ENCODE measurements at regions not wholly inside any gene's neighbourhood (a gene's known extent, or its start where the extent isn't known, plus 50 kb on each side); places are given as distances from the start of the nearest gene placed in this dataset.

- no peak for TF ChIP-seq REST (IDR thresholded peaks at IDR 0.05; ENCODE audit: unreplicated experiment)
- TF ChIP-seq CREB1 (CRISPR knock-in tag; IDR thresholded peaks at IDR 0.05; ENCODE audit: low read depth), result no peak
- no peak for TF ChIP-seq CTCF (conservative IDR thresholded peaks at IDR 0.05; ENCODE audit: low read depth in 2 of 2)
- no peak for TF ChIP-seq JUNB (IDR thresholded peaks at IDR 0.05; ENCODE audit: unreplicated experiment)
- TF ChIP-seq ZNF114 (CRISPR knock-in tag; IDR thresholded peaks at IDR 0.05), result no peak
- TF ChIP-seq EZH2phosphoT487 (IDR thresholded peaks at IDR 0.05; ENCODE audit: unreplicated experiment), result no peak
- no peak for TF ChIP-seq NANOG (IDR thresholded peaks at IDR 0.05; ENCODE audit: borderline replicate concordance)
- TF ChIP-seq EZH2 (IDR thresholded peaks at IDR 0.05; ENCODE audit: low read depth, unreplicated experiment), result no peak
- no peak for TF ChIP-seq ZNF331 (CRISPR knock-in tag; IDR thresholded peaks at IDR 0.05; ENCODE audit: low read depth)
- TF ChIP-seq POLR2AphosphoS5 (IDR thresholded peaks at IDR 0.05; ENCODE audit: low read depth), result no peak
These were observed 112.4 kb upstream of the DST start (continued) for GRCh38 chr6:56755040-56755439.

GRCh38 chr6:56753811-56754210 is 111.1 kb upstream of the DST start:
- Histone ChIP-seq H3K4me2 (peak overlapping the region; percentile 23; the same call in 1 of the 2 replicates), H3K4me3 (no peak overlapping the region), H3K36me3 (ENCODE audit: insufficient read depth) (no peaks in the 10 kb centered on the region), H2AFZ (no peak overlapping the region), H3K27ac (ENCODE audit: low read depth) (no peak overlapping the region), H3K4me1 (ENCODE audit: insufficient read depth) (peaks cover 85% of the 10 kb centered on the region), H3K9me2 (ENCODE audit: insufficient read depth) (no peaks in the 10 kb centered on the region), H3F3A (replicated peaks; ENCODE audit: low read depth) (no peaks in the 10 kb centered on the region), H4K20me1 (replicated peaks; ENCODE audit: insufficient read depth) (no peaks in the 10 kb centered on the region), H3K27me3 (ENCODE audit: insufficient read depth) (no peaks in the 10 kb centered on the region), H3K79me2 (replicated peaks; ENCODE audit: insufficient read depth) (peaks cover 92% of the 10 kb centered on the region)
- Mint-ChIP-seq H3K4me3 (no peak overlapping the region), H3K27me3 (ENCODE audit: insufficient read depth, low read depth, poor library complexity) (peaks cover 4% of the 10 kb centered on the region), H3K4me1 (peaks cover 80% of the 10 kb centered on the region), H3K9me3 (no peaks in the 10 kb centered on the region), H3K27ac (no peak overlapping the region), H3K36me3 (ENCODE audit: low read depth) (no peaks in the 10 kb centered on the region)
- ATAC-seq (no peak), DNase-seq (ENCODE audit: low spot score) (no peak)
- TF ChIP-seq NANOG (IDR thresholded peaks at IDR 0.05; ENCODE audit: borderline replicate concordance), result no peak
- TF ChIP-seq POLR2AphosphoS5 (IDR thresholded peaks at IDR 0.05; ENCODE audit: low read depth), result no peak
- TF ChIP-seq ZNF114 (CRISPR knock-in tag; IDR thresholded peaks at IDR 0.05), result no peak
- no peak for TF ChIP-seq ZNF331 (CRISPR knock-in tag; IDR thresholded peaks at IDR 0.05; ENCODE audit: low read depth)
- no peak for TF ChIP-seq STAT1 (IDR thresholded peaks at IDR 0.05; ENCODE audit: unreplicated experiment)
- no peak for TF ChIP-seq CTCF (conservative IDR thresholded peaks at IDR 0.05; ENCODE audit: low read depth in 2 of 2)
- TF ChIP-seq REST (IDR thresholded peaks at IDR 0.05; ENCODE audit: unreplicated experiment), result no peak
- TF ChIP-seq EZH2phosphoT487 (IDR thresholded peaks at IDR 0.05; ENCODE audit: unreplicated experiment), result no peak
- no peak for TF ChIP-seq ETS1 (IDR thresholded peaks at IDR 0.05)
- no peak for TF ChIP-seq CREB1 (CRISPR knock-in tag; IDR thresholded peaks at IDR 0.05; ENCODE audit: low read depth)

All from GM23338 (cell line).